ENCODE measurements at regions not wholly inside any gene's neighbourhood (a gene's known extent, or its start where the extent isn't known, plus 50 kb on each side); places are given as distances from the start of the nearest gene placed in this dataset.

DNA sequence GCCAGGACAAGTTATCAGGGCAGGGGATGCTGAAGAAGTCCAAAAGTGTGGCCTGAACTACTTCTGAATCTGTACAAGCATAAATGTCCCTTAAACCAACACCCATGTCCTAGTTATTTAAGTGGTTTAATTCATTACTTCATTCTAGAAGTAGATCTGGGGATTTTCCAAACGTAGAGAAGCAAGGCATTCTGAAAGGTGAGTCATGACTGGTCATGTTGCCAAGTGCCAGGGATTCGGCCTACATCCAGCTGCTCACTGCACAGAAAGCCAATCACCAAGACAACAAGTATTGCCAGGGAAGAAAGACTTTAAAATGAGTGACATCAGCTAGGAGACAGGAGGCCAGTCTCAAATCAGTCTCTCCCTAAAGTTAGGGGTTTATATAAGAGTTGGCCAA is 396.6 kb downstream of the GABRB3 start:
- no peak for DNase-seq (ENCODE audit: low read depth in 2 of 2)

DNA sequence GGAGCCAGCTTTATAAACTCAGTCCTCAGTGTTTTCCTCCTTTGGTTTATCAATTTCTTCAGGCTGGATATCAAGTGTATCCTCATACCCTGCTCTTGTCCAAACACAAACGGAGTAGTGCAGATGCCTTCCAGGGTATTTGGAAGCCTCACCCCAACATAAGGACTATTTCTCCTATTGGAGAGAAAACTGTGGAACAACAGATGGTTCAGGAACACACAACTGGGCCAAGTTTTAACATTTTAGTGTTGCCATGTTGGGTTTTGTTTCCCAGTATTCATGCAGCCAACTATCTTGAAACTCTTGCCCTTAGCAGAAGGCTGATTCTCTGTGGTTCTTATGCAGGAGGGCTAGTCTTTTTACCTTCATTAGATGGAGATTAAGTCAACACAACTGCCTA is 398.1 kb downstream of the GABRB3 start:
- no peak for DNase-seq (ENCODE audit: low read depth in 2 of 2)

GRCh38 chr15:26372706-26373105 is 400.2 kb downstream of the GABRB3 start:
- DNase-seq (ENCODE audit: low read depth in 2 of 2) = no peak

- DNase-seq (ENCODE audit: low read depth in 2 of 2) = no peak
Observed at GRCh38 chr15:26365077-26365476, 407.8 kb downstream of the GABRB3 start.

GRCh38 chr15:26359855-26360254 is 413.0 kb downstream of the GABRB3 start:
- DNase-seq (ENCODE audit: low read depth in 2 of 2) = no peak

- DNase-seq (ENCODE audit: low read depth in 2 of 2) = no peak
Observed at GRCh38 chr15:26358708-26359107, 414.2 kb downstream of the GABRB3 start.

DNA sequence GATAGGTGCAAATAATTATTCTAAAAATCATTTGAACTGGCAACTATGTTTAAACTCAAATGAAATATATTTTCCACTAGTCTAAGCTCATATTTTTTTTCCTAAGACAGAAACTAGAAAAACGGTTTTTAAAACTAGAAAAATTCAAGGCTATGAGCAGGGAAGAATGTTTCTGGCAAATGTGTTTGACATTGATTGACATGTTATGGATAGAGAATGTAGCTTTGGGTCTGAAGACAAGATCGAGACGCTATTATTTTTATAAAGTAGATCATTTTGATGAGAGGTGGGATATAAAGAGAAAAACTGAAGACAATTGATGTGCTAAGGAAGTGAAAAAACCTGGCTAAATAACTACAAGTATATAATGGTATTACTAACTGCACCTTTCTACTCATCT is 415.2 kb downstream of the GABRB3 start:
- DNase-seq (ENCODE audit: low read depth in 2 of 2) = no peak

DNA sequence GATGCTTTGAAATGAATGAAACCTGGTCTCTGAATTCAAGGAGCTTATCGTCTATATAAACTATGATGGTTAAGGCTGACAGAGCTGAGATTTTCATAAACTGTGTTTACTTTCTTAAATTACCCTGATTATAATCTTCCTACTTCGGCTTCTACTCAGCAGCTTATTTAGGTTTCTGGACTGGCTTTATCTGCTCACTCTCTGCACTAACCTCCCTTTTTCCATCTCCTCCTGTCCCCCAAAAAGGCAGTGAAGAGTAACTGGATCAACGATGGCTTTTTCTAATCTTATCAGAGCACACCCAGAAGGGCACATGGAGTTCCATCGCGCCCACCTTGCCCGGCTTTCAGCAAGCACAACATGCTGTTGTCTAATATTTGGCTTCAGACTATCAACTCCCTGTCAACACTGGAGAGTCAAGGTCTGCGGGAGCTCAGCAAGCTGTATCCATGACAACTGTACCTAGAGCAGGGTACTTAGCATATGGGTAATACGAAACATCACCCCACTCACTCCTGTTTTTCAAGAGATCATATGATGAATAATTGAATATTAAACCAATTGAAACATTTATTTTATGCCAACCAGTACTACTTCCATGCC is 417.3 kb downstream of the GABRB3 start:
- no peak for DNase-seq (ENCODE audit: low read depth in 2 of 2)

GRCh38 chr15:26352909-26353308 is 420.0 kb downstream of the GABRB3 start:
- no peak for DNase-seq (ENCODE audit: low read depth in 2 of 2)

DNA sequence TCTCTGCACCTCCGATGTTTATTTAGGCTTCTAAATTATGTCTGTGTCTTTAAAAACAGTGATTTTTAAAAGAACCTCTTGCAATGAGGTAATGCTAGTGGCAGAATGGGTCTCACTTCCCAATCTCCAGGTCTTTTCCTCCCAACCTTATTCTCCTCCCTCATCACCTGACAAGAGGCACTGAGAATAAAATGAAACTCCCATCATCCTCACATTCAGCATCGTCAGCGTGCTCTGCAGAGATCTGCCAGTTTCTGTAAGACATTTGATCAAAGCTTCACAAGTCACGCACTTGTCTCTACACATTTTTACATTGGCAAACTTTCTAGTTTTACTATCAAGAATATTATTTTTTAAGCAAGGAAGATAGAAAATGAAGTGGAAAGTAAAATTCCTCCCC is 420.5 kb downstream of the GABRB3 start:
- DNase-seq (ENCODE audit: low read depth in 2 of 2) = no peak

- no peak for DNase-seq (ENCODE audit: low read depth in 2 of 2)
Observed at GRCh38 chr15:26325495-26325894, 447.4 kb downstream of the GABRB3 start.

- DNase-seq (ENCODE audit: low read depth in 2 of 2) = no peak
Observed at GRCh38 chr15:26323566-26323965, 449.3 kb downstream of the GABRB3 start.

DNA sequence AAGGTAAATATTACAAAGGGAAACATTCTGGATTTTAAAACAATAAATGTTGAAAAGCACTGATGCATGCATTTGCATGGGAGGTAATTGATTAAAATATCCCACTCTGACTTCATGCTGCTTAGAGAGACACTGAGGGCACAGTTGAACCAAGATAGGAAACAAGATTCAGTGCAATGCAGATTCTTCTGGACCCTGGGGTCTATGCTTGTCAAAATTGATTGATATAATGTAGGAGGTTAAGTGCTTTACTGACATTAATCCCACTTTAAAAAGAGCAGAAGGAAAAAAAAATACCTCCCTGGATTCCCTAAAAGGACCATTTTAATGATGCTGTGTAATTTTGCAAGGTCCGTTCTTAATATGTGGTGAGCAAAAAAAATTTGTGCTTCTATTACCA is 454.2 kb downstream of the GABRB3 start:
- DNase-seq (ENCODE audit: low read depth in 2 of 2) = no peak

- no peak for DNase-seq (ENCODE audit: low read depth in 2 of 2)
Observed at GRCh38 chr15:26314577-26314976, 451.4 kb upstream of the ATP10A start.

DNA sequence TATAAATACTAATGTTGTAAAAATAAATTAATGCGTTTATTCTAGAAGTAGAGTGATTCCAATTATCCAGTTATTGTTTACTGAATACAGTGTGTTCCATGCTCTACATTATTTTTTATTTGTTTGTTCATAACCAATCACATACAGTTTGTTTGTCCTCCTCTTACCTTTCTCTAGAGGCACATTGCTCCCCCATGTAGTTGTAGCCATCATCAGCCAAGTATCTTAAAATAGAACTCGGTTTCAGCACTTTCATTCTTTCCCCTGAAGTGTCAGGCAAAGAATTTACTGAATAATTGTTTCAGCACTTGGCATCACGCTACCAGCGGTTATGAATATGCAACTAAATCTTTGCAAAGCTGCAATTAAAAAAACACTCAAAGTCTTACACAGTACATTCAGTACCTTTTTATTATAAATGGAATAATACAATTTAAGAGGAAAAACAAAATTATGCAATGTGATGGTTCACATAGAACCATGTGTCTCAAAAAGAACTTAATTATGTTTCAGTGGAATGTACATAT is 448.6 kb upstream of the ATP10A start:
- no peak for DNase-seq (ENCODE audit: low read depth in 2 of 2)

DNA sequence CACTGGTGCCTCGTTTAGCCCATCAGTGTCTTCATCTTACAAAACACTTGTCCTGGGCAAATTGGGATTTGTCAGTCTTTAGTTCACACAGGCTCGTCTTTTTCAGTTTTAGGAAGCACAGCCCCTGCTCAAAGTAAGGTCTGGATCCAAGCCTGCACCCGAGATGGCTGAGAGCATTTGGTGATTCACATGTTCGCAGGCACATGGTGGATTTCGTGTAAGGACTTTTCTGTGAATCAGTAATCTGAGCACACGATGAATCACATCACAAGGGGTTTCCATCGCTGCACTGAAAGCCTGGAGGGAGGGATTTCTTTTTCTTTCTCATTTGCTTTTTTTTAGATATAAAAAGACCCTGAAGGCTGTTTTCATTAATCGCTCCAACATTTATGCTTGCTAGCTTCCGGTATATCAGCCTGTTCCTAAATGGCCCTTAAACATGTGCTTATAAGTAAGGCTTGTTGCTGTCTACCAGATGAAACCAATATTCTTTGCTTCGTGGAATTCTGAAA is 435.6 kb upstream of the ATP10A start:
- DNase-seq (ENCODE audit: low read depth in 2 of 2) = no peak

GRCh38 chr15:26298010-26298658 is 435.0 kb upstream of the ATP10A start:
- no peak for DNase-seq (ENCODE audit: low read depth in 2 of 2)

DNA sequence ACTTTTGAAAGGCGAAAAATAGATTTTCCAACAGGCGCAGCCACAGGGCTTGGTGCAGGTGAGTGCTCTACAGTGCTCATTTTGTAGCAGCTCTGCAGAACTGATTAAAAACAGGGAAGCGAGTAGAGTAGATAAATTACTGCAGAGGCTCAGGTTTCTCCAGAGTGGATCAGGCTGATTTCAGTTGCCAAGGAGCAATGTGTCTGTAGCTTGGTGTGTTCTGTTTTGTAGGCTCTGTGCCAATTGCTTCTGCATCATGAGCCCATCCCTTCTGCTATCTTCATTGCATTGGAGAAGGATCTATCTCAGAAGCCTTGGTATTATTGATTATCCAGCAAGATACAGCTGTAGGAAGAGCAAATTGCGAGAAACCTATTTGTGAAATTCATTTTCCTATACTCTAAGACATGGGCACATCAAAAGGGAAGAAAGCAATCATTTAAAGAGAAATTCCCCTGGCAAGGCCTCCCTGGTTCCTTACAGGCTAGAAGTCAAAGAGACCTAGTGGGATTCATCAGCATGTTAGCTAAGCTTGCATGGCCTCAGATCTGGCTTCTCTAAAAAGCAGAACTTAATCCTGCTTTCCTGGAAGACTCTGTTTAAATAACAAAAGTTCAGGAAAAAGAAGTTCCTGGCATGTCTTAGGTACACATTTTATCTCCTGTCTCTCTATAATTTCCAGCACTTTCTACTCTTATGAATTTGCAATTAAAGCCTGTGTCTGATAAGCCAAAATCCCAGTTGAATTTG is 432.4 kb upstream of the ATP10A start:
- no peak for DNase-seq (ENCODE audit: low read depth in 2 of 2)

DNA sequence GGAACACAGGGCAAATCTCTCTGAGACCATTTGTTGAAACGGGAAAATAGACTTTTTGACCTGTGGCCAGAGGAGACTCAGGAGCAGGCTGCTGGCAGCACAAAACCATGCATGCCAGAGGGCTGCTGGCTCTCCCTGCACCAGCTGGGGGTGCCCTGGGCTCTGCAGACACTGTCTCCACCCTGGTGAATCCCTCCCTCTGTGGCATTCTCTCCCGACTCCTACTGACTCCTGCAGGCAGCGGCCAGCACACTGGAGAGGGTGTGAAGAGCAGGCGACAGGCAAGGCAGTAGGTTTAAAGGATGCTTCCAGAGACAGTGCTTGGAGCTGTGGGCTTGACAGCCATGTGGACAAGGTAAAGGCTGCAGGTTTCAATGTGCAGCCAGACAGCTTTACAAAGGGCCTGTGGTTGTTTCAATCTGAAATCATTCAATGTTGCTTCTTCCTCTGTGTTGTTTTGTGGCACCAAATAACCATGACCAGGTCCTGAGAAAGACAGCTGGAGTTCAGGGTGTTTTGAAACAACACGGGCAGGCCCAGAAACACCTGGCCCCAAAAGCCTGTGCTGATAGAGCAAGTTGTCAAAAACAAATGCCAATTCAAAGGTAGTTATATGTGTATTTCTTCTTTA is 431.0 kb upstream of the ATP10A start:
- DNase-seq (ENCODE audit: low read depth in 2 of 2) = no peak

DNA sequence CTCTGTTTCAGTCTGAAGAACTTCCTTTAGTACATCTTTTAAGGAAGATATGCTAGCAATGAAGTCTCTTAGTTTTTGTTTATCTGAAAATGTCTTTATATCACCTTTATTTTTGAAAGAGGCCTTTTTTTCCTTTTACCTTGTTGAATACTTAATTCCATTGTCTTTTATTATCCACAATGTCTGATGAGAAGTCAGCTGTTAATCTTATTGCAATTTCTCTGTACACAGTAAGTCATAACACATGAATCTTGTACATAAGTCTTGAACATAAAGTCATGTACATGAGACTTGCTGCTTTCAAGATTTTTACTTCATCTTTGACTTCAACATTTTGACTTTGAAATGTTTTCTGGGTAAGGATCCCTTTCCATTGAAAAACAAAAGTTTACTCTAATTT is 424.3 kb upstream of the ATP10A start:
- no peak for DNase-seq (ENCODE audit: low read depth in 2 of 2)

GRCh38 chr15:26280281-26280680 is 417.2 kb upstream of the ATP10A start:
- DNase-seq (ENCODE audit: low read depth in 2 of 2) = no peak

DNA sequence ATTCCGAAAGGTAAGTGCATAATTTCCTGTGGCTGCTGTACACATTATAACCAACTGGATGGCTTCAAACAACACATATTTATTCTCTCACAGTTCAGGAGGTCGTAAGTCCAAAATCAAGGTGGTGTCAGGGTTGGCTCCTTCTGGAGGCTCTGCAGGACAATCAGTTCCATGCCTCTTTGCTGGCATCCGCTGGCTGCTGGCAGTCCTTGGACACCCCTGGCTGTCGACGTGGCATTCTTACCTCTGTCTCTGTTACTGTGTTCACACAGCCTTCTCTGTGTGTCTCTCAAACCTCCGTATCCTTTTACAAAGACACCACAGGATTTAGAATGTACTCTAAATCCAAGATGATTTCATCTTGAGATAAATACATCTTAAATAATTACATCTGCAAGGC is 398.8 kb upstream of the ATP10A start:
- no peak for DNase-seq (ENCODE audit: low read depth in 2 of 2)
